Activated CD8-positive, alpha-beta memory T cell treated with anti-CD3 and anti-CD28 coated beads, Interleukin-2, amount 50 U/mL, for 24 hours (primary cell): ENCODE measurements at regions not wholly inside any gene's neighbourhood (a gene's known extent, or its start where the extent isn't known, plus 50 kb on each side); places are given as distances from the start of the nearest gene placed in this dataset.
"Not testable (repeated sequence)": the region's sequence is repeated elsewhere in the genome, so short reads cannot be mapped to it uniquely, and the experiment has no call there.

Source experiments
- DNase-seq: peaks from one replicate; pipeline ENCODE4 v3.0.0-alpha.2; 2020; ENCODE audit errors: extremely low read depth

GRCh38 chr3:102905811-102906210 lies 471.0 kb downstream of the ZPLD1 start:
- DNase-seq: no peak

GRCh38 chr3:102906818-102907217 lies 472.0 kb downstream of the ZPLD1 start:
- DNase-seq: no peak

GRCh38 chr3:102909904-102910303 lies 475.1 kb downstream of the ZPLD1 start:
- no peak for DNase-seq

GRCh38 chr3:102916532-102916931 lies 481.7 kb downstream of the ZPLD1 start:
- no peak for DNase-seq

- DNase-seq: no peak
Measured at GRCh38 chr3:102926618-102927017, 491.8 kb downstream of the ZPLD1 start.

GRCh38 chr3:102933377-102933776 lies 498.6 kb downstream of the ZPLD1 start:
- no peak for DNase-seq

- no peak for DNase-seq
Measured at GRCh38 chr3:102936511-102937045, 501.8 kb downstream of the ZPLD1 start.

- DNase-seq: no peak
Measured at GRCh38 chr3:102941786-102942185, 507.0 kb downstream of the ZPLD1 start.

- DNase-seq: not testable (repeated sequence)
Measured at GRCh38 chr3:102946445-102946844, 511.6 kb downstream of the ZPLD1 start.

- DNase-seq: no peak
Measured at GRCh38 chr3:102972350-102972749, 537.5 kb downstream of the ZPLD1 start.

GRCh38 chr3:102974333-102974732 lies 539.5 kb downstream of the ZPLD1 start:
- no peak for DNase-seq

GRCh38 chr3:102979191-102979590 lies 544.4 kb downstream of the ZPLD1 start:
- DNase-seq: no peak

- no peak for DNase-seq
Measured at GRCh38 chr3:102979682-102980354, 545.0 kb downstream of the ZPLD1 start.

GRCh38 chr3:102980355-102980696 lies 545.5 kb downstream of the ZPLD1 start:
- DNase-seq: no peak

GRCh38 chr3:103002425-103003176 lies 567.8 kb downstream of the ZPLD1 start:
- DNase-seq: no peak

GRCh38 chr3:103006526-103007183 lies 571.8 kb downstream of the ZPLD1 start:
- DNase-seq: no peak

GRCh38 chr3:103009609-103010008 lies 574.8 kb downstream of the ZPLD1 start:
- DNase-seq: no peak

GRCh38 chr3:103025880-103026279 lies 591.1 kb downstream of the ZPLD1 start:
- DNase-seq: no peak

- DNase-seq: no peak
Measured at GRCh38 chr3:103033841-103034240, 599.0 kb downstream of the ZPLD1 start.

- no peak for DNase-seq
Measured at GRCh38 chr3:103047640-103048039, 612.8 kb downstream of the ZPLD1 start.

- DNase-seq: no peak
Measured at GRCh38 chr3:103048068-103048722, 613.4 kb downstream of the ZPLD1 start.

GRCh38 chr3:103052236-103052830 lies 617.5 kb downstream of the ZPLD1 start:
- DNase-seq: no peak
